H9 (cell line): ENCODE measurements at regions not wholly inside any gene's neighbourhood (a gene's known extent, or its start where the extent isn't known, plus 50 kb on each side); places are given as distances from the start of the nearest gene placed in this dataset.

Source experiments
- DNase-seq: peaks from one replicate; pipeline ENCODE4 v3.0.0-alpha.2; 2017
- H2AFZ ChIP-seq: one replicate; pipeline ENCODE4 v1.6.1; 2013; ENCODE audit warnings: mild to moderate bottlenecking, low read length, control low read depth, moderate library complexity
- H2AK5ac ChIP-seq: 2 replicates; pipeline ENCODE4 v1.6.1; 2013; ENCODE audit warnings: low read length, control low read depth, mixed read lengths; ENCODE audit not compliant: insufficient read length
- H2BK120ac ChIP-seq: one replicate; pipeline ENCODE4 v1.6.1; 2013; ENCODE audit warnings: low read depth, mild to moderate bottlenecking, low read length, control low read depth, inconsistent platforms; ENCODE audit not compliant: poor library complexity, severe bottlenecking
- H2BK12ac ChIP-seq: 2 replicates; pipeline ENCODE4 v1.6.1; 2013; ENCODE audit warnings: low read length, control low read depth, mixed read lengths, low read depth; ENCODE audit not compliant: insufficient read length
- H2BK15ac ChIP-seq: 2 replicates; pipeline ENCODE4 v1.6.1; 2013; ENCODE audit warnings: low read depth, low read length, control low read depth
- H2BK20ac ChIP-seq: one replicate; pipeline ENCODE4 v1.6.1; 2013; ENCODE audit warnings: low read depth, mild to moderate bottlenecking, low read length, control low read depth, inconsistent platforms; ENCODE audit not compliant: poor library complexity, severe bottlenecking
- H2BK5ac ChIP-seq: 2 replicates; pipeline ENCODE4 v1.6.1; 2013; ENCODE audit warnings: low read length, control low read depth, mixed read lengths; ENCODE audit not compliant: insufficient read length
- H3K14ac ChIP-seq: 2 replicates; pipeline ENCODE4 v1.6.1; 2013; ENCODE audit warnings: low read length, control low read depth; ENCODE audit not compliant: insufficient read depth
- H3K18ac ChIP-seq: 2 replicates; pipeline ENCODE4 v1.6.1; 2013; ENCODE audit warnings: low read depth, mild to moderate bottlenecking, mixed read lengths, low read length, control low read depth; ENCODE audit not compliant: insufficient read length
- H3K23ac ChIP-seq: 2 replicates; pipeline ENCODE4 v1.6.1; 2013; ENCODE audit warnings: low read length, control low read depth, mixed read lengths, low read depth; ENCODE audit not compliant: insufficient read length
- H3K23me2 ChIP-seq: 2 replicates; pipeline ENCODE4 v1.6.1; 2013; ENCODE audit warnings: low read depth, mild to moderate bottlenecking, mixed read lengths, low read length, control low read depth; ENCODE audit not compliant: insufficient read length, poor library complexity, severe bottlenecking
- H3K27ac ChIP-seq: 2 replicates; pipeline ENCODE4 v1.5.1; 2013; ENCODE audit warnings: low read length, control low read depth, mixed read lengths, low read depth; ENCODE audit not compliant: insufficient read length
- H3K27me3 ChIP-seq: 2 replicates; pipeline ENCODE4 v1.6.1; 2013; ENCODE audit warnings: low read length, control low read depth, inconsistent platforms; ENCODE audit not compliant: insufficient read depth
- H3K4ac ChIP-seq: 2 replicates; pipeline ENCODE4 v1.6.1; 2013; ENCODE audit warnings: low read depth, mild to moderate bottlenecking, control low read depth, inconsistent platforms, low read length, moderate library complexity
- H3K4me1 ChIP-seq: 2 replicates; pipeline ENCODE4 v1.6.1; 2013; ENCODE audit warnings: low read length, control low read depth, inconsistent platforms; ENCODE audit not compliant: insufficient read depth
- H3K4me2 ChIP-seq: 2 replicates; pipeline ENCODE4 v1.6.1; 2013; ENCODE audit warnings: low read length, control low read depth, mixed read lengths; ENCODE audit not compliant: insufficient read length, insufficient read depth
- H3K56ac ChIP-seq: 2 replicates; pipeline ENCODE4 v1.6.1; 2013; ENCODE audit warnings: low read depth, mild to moderate bottlenecking, mixed read lengths, low read length, control low read depth; ENCODE audit not compliant: insufficient read length
- H3K79me1 ChIP-seq: 2 replicates; pipeline ENCODE4 v1.6.1; 2013; ENCODE audit warnings: low read depth, mild to moderate bottlenecking, moderate library complexity, low read length, control low read depth, inconsistent platforms; ENCODE audit not compliant: insufficient read depth, poor library complexity, severe bottlenecking
- H3K79me2 ChIP-seq: 2 replicates; pipeline ENCODE4 v1.6.1; 2013; ENCODE audit warnings: low read length, control low read depth, inconsistent platforms; ENCODE audit not compliant: insufficient read depth
- H3K9ac ChIP-seq: 2 replicates; pipeline ENCODE4 v1.6.1; 2013; ENCODE audit warnings: low read length, control low read depth, mixed read lengths; ENCODE audit not compliant: insufficient read length; ENCODE audit errors: extremely low read depth
- H3K9me3 ChIP-seq: one replicate; pipeline ENCODE4 v1.6.1; 2013; ENCODE audit warnings: low read depth, low read length, inconsistent platforms; ENCODE audit not compliant: control insufficient read depth
- H3T11ph ChIP-seq: one replicate; pipeline ENCODE4 v1.6.1; 2013; ENCODE audit warnings: mild to moderate bottlenecking, low read length, control low read depth, inconsistent platforms
- H4K20me1 ChIP-seq: one replicate; pipeline ENCODE4 v1.6.1; 2013; ENCODE audit not compliant: control insufficient read depth, insufficient read length, insufficient read depth
- H4K5ac ChIP-seq: 2 replicates; pipeline ENCODE4 v1.6.1; 2013; ENCODE audit warnings: low read depth, mild to moderate bottlenecking, mixed read lengths, low read length, control low read depth; ENCODE audit not compliant: insufficient read length
- H4K8ac ChIP-seq: replicated peaks from 2 replicates; pipeline ENCODE4 v1.6.1; 2013; ENCODE audit warnings: low read length, control low read depth, mixed read lengths, low read depth; ENCODE audit not compliant: insufficient read length
- H4K91ac ChIP-seq: 2 replicates; pipeline ENCODE4 v1.6.1; 2013; ENCODE audit warnings: low read depth, mild to moderate bottlenecking, moderate library complexity, mixed read lengths, low read length, control low read depth; ENCODE audit not compliant: insufficient read length
- H3K27ac Mint-ChIP-seq, 3 experiments: 2 replicates in 2 of 3; 3 replicates in 1 of 3; pipeline ENCODE4 v1.8.0; 2020 to 2021; ENCODE audit warnings: mixed read lengths in 3 of 3, mild to moderate bottlenecking in 1 of 3, moderate library complexity in 1 of 3
- H3K27me3 Mint-ChIP-seq: 2 replicates; pipeline ENCODE4 v1.8.0; 2021; ENCODE audit warnings: low read depth, mild to moderate bottlenecking, moderate library complexity, mixed read lengths
- H3K36me3 Mint-ChIP-seq, 3 experiments: 2 replicates in 2 of 3; 3 replicates in 1 of 3; pipeline ENCODE4 v1.8.0; 2020 to 2021; ENCODE audit warnings: low read depth in 3 of 3, mixed read lengths in 3 of 3; ENCODE audit not compliant: insufficient read depth in 1 of 3
- H3K4me1 Mint-ChIP-seq, 2 experiments: 2 replicates each; pipeline ENCODE4 v1.8.0; 2020; ENCODE audit warnings: mixed read lengths in 2 of 2
- H3K4me3 Mint-ChIP-seq, 2 experiments: 2 replicates in 1 of 2; 3 replicates in 1 of 2; pipeline ENCODE4 v1.8.0; 2020 to 2021; ENCODE audit warnings: mild to moderate bottlenecking in 2 of 2, mixed read lengths in 2 of 2, moderate library complexity in 1 of 2
- H3K9me3 Mint-ChIP-seq, 2 experiments: 2 replicates in 1 of 2; 3 replicates in 1 of 2; pipeline ENCODE4 v1.8.0; 2020; ENCODE audit warnings: mild to moderate bottlenecking in 2 of 2, mixed read lengths in 2 of 2, moderate library complexity in 1 of 2
- WGBS: extraction: QIAGEN DNeasy Blood & Tissue Kit; methylation state at CpG from one replicate; pipeline ENCODE4 v1.1.7; 2013; ENCODE audit warnings: missing lambda C conversion rate, low lambda C conversion rate, mixed read lengths; ENCODE audit not compliant: insufficient read length; ENCODE audit errors: extremely low coverage; 5-methylcytosine and 5-hydroxymethylcytosine counted together
- TF ChIP-seq, protein P1 (sequence below): fragments of 200-600 bp; sonication (generic); conservative IDR thresholded peaks from 3 replicates; pipeline ENCODE4 v1.8.0; 2021; ENCODE audit warnings: antibody characterized with exemption, mild to moderate bottlenecking

GRCh38 chr18:40431071-40431985 is 1523.7 kb upstream of the PIK3C3 start:
- Histone ChIP-seq H3K18ac (no peak overlapping the region), H3K27ac (no peak overlapping the region), H3K23me2 (no peaks in the 10 kb centered on the region), H3K9ac (no peak overlapping the region), H2BK15ac (no peak overlapping the region), H3K56ac (no peak overlapping the region), H3K4me1 (no peaks in the 10 kb centered on the region), H2AFZ (no peak overlapping the region), H3K9me3 (no peaks in the 10 kb centered on the region), H2BK20ac (no peak overlapping the region), H4K91ac (no peak overlapping the region), H2BK5ac (no peak overlapping the region), H3K79me1 (no peaks in the 10 kb centered on the region), H4K20me1 (no peaks in the 10 kb centered on the region), H2AK5ac (no peak overlapping the region), H2BK120ac (no peak overlapping the region), H3K14ac (no peak overlapping the region), H3K27me3 (no peaks in the 10 kb centered on the region), H3K23ac (no peak overlapping the region), H4K8ac (no peak overlapping the region), H3K4me2 (no peak overlapping the region), H3K4ac (no peak overlapping the region), H3K79me2 (no peaks in the 10 kb centered on the region), H2BK12ac (no peak overlapping the region), H3T11ph (no peak overlapping the region), H4K5ac (no peak overlapping the region)
- TF ChIP-seq, protein P1, sequence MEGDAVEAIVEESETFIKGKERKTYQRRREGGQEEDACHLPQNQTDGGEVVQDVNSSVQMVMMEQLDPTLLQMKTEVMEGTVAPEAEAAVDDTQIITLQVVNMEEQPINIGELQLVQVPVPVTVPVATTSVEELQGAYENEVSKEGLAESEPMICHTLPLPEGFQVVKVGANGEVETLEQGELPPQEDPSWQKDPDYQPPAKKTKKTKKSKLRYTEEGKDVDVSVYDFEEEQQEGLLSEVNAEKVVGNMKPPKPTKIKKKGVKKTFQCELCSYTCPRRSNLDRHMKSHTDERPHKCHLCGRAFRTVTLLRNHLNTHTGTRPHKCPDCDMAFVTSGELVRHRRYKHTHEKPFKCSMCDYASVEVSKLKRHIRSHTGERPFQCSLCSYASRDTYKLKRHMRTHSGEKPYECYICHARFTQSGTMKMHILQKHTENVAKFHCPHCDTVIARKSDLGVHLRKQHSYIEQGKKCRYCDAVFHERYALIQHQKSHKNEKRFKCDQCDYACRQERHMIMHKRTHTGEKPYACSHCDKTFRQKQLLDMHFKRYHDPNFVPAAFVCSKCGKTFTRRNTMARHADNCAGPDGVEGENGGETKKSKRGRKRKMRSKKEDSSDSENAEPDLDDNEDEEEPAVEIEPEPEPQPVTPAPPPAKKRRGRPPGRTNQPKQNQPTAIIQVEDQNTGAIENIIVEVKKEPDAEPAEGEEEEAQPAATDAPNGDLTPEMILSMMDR: no peak
- H3K36me3 Mint-ChIP-seq: no peaks in the 10 kb centered on the region
- DNase-seq: no peak
- H3K27me3 Mint-ChIP-seq: no peaks in the 10 kb centered on the region
- H3K4me1 Mint-ChIP-seq: peaks cover 3 to 4% of the 10 kb centered on the region in 2 experiments; a peak in 3 of 4 replicates
- H3K27ac Mint-ChIP-seq: no peak overlapping the region
- H3K4me3 Mint-ChIP-seq: no peak overlapping the region
- WGBS: no CpG with 5 or more reads among the region's 6 CpGs
- no peaks in the 10 kb centered on the region for H3K9me3 Mint-ChIP-seq
